Neural cell (in vitro differentiated cells): ENCODE measurements at regions not wholly inside any gene's neighbourhood (a gene's known extent, or its start where the extent isn't known, plus 50 kb on each side); places are given as distances from the start of the nearest gene placed in this dataset.

Experiments used
- H2AFZ ChIP-seq: fragments of 200-600, 300-800 bp; sonication (generic), shearing (Covaris generic); 2 replicates; pipeline ENCODE4 v1.6.0; 2014; ENCODE audit warnings: low read depth, mild to moderate bottlenecking, antibody characterized with exemption, low read length, moderate library complexity
- H3F3A ChIP-seq: fragments of 200-600 bp; shearing (Covaris generic); 2 replicates; pipeline ENCODE4 v1.6.1; 2016; ENCODE audit warnings: mild to moderate bottlenecking, moderate library complexity, mixed read lengths, antibody characterized with exemption, low read length; ENCODE audit not compliant: insufficient read depth, poor library complexity, severe bottlenecking
- H3K27ac ChIP-seq: fragments of 200-600, 300-800 bp; sonication (generic), shearing (Covaris generic); 2 replicates; pipeline ENCODE4 v1.5.1; 2014; ENCODE audit warnings: mild to moderate bottlenecking, low read length, moderate library complexity
- H3K27me3 ChIP-seq: fragments of 300-800, 200-600 bp; sonication (generic), shearing (Covaris generic); 2 replicates; pipeline ENCODE4 v1.6.0; 2014; ENCODE audit warnings: mild to moderate bottlenecking, low read depth, low read length, moderate library complexity; ENCODE audit not compliant: insufficient read depth
- H3K36me3 ChIP-seq: fragments of 300-800, 200-600 bp; sonication (generic), shearing (Covaris generic); 2 replicates; pipeline ENCODE4 v1.5.1; 2014; ENCODE audit warnings: mild to moderate bottlenecking, antibody characterized with exemption, low read length, moderate library complexity; ENCODE audit not compliant: insufficient read depth
- H3K4me2 ChIP-seq: fragments of 300-800, 200-600 bp; sonication (generic), shearing (Covaris generic); 2 replicates; pipeline ENCODE4 v1.6.0; 2014; ENCODE audit warnings: mild to moderate bottlenecking, low read length
- H3K4me3 ChIP-seq: fragments of 300-800, 200-600 bp; sonication (generic), shearing (Covaris generic); 2 replicates; pipeline ENCODE4 v1.5.1; 2014; ENCODE audit warnings: mild to moderate bottlenecking, low read length, moderate library complexity
- H3K79me2 ChIP-seq: fragments of 200-600 bp; shearing (Covaris generic); replicated peaks from 2 replicates; pipeline ENCODE4 v1.6.0; 2014; ENCODE audit warnings: mild to moderate bottlenecking, low read length, moderate library complexity; ENCODE audit not compliant: insufficient read depth
- H3K9ac ChIP-seq: fragments of 300-800, 200-600 bp; sonication (generic), shearing (Covaris generic); 2 replicates; pipeline ENCODE4 v1.6.1; 2016; ENCODE audit warnings: mild to moderate bottlenecking, low read length, mixed read lengths
- H3K9me2 ChIP-seq: fragments of 200-600 bp; shearing (Covaris generic); 2 replicates; pipeline ENCODE4 v1.6.1; 2016; ENCODE audit warnings: mild to moderate bottlenecking, low read length, mixed read lengths; ENCODE audit not compliant: insufficient read depth
- H3K9me3 ChIP-seq: fragments of 200-600, 300-800 bp; sonication (generic), shearing (Covaris generic); 2 replicates; pipeline ENCODE4 v1.6.1; 2016; ENCODE audit warnings: mild to moderate bottlenecking, mixed run types, low read length, moderate library complexity, mixed read lengths
- H4K20me1 ChIP-seq: fragments of 200-600 bp; shearing (Covaris generic); 2 replicates; pipeline ENCODE4 v1.6.1; 2016; ENCODE audit warnings: mild to moderate bottlenecking, mixed run types; ENCODE audit not compliant: insufficient read depth
- CTCF ChIP-seq: fragments of 450-650 bp; IDR thresholded peaks from 2 replicates; pipeline ENCODE4 v1.5.1; 2014; ENCODE audit warnings: antibody characterized with exemption, mild to moderate bottlenecking, moderate library complexity; ENCODE audit not compliant: poor library complexity, severe bottlenecking
- EP300 ChIP-seq: fragments of 450-650 bp; conservative IDR thresholded peaks from 2 replicates; pipeline ENCODE4 v1.6.1; 2014; ENCODE audit warnings: antibody characterized with exemption, mild to moderate bottlenecking, moderate library complexity; ENCODE audit not compliant: poor library complexity, severe bottlenecking
- EZH2 ChIP-seq: fragments of 200-600, 300-800 bp; shearing (Covaris generic), sonication (generic); IDR thresholded peaks from 2 replicates; pipeline ENCODE4 v1.6.1; 2014; ENCODE audit warnings: antibody characterized with exemption, low read length, borderline replicate concordance, mild to moderate bottlenecking; ENCODE audit not compliant: insufficient read depth, poor library complexity, severe bottlenecking
- MXI1 ChIP-seq: fragments of 450-650 bp; conservative IDR thresholded peaks from 2 replicates; pipeline ENCODE4 v1.6.1; 2014; ENCODE audit warnings: antibody characterized with exemption, mild to moderate bottlenecking; ENCODE audit not compliant: poor library complexity, severe bottlenecking
- POLR2AphosphoS5 ChIP-seq: IDR thresholded peaks from 2 replicates; pipeline ENCODE4 v1.6.1; 2012
- RAD21 ChIP-seq: fragments of 450-650 bp; conservative IDR thresholded peaks from 2 replicates; pipeline ENCODE4 v1.6.1; 2014; ENCODE audit warnings: antibody characterized with exemption, mild to moderate bottlenecking, moderate library complexity
- SMC3 ChIP-seq: fragments of 450-650 bp; conservative IDR thresholded peaks from 2 replicates; pipeline ENCODE4 v1.6.1; 2014; ENCODE audit warnings: antibody characterized with exemption, mild to moderate bottlenecking, moderate library complexity; ENCODE audit not compliant: poor library complexity
- TAF1 ChIP-seq: IDR thresholded peaks from 2 replicates; pipeline ENCODE4 v1.6.1; 2012; ENCODE audit warnings: low read depth
- TF ChIP-seq, protein P1 (sequence below): IDR thresholded peaks from 2 replicates; pipeline ENCODE4 v1.6.1; 2012; ENCODE audit warnings: borderline replicate concordance

DNA sequence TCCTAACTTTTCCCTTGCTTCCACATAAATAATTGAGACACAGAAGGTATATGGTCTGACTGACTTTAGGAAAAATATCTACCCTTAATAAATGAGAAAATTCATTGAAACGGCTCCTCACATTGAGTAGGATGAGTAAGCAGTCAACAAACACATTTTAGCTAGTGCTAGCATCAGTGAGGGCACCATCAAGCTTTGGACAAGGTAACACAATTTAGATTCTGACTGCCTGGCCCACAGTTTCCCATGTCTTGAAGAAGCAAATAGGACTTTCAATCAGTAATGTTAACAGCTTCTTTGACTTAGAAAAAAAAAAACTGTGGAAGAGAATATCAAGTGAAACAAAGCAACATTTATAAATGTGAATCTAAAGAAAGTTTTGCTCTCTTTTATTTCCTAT lies 70.1 kb upstream of the MBNL1 start:
- no peak overlapping the region for H3K27ac ChIP-seq
- H3K9me3 ChIP-seq: no peaks in the 10 kb centered on the region
- H3K4me2 ChIP-seq: no peak overlapping the region
- H4K20me1 ChIP-seq: no peaks in the 10 kb centered on the region
- H3K9me2 ChIP-seq: no peaks in the 10 kb centered on the region
- no peak overlapping the region for H3K9ac ChIP-seq
- H3K36me3 ChIP-seq: no peaks in the 10 kb centered on the region
- TF ChIP-seq SMC3 (no peak), TAF1 (no peak), MXI1 (no peak), RAD21 (no peak), EP300 (no peak), EZH2 (no peak), POLR2AphosphoS5 (no peak), CTCF (no peak)
- TF ChIP-seq, protein P1, sequence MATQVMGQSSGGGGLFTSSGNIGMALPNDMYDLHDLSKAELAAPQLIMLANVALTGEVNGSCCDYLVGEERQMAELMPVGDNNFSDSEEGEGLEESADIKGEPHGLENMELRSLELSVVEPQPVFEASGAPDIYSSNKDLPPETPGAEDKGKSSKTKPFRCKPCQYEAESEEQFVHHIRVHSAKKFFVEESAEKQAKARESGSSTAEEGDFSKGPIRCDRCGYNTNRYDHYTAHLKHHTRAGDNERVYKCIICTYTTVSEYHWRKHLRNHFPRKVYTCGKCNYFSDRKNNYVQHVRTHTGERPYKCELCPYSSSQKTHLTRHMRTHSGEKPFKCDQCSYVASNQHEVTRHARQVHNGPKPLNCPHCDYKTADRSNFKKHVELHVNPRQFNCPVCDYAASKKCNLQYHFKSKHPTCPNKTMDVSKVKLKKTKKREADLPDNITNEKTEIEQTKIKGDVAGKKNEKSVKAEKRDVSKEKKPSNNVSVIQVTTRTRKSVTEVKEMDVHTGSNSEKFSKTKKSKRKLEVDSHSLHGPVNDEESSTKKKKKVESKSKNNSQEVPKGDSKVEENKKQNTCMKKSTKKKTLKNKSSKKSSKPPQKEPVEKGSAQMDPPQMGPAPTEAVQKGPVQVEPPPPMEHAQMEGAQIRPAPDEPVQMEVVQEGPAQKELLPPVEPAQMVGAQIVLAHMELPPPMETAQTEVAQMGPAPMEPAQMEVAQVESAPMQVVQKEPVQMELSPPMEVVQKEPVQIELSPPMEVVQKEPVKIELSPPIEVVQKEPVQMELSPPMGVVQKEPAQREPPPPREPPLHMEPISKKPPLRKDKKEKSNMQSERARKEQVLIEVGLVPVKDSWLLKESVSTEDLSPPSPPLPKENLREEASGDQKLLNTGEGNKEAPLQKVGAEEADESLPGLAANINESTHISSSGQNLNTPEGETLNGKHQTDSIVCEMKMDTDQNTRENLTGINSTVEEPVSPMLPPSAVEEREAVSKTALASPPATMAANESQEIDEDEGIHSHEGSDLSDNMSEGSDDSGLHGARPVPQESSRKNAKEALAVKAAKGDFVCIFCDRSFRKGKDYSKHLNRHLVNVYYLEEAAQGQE: no peak
- H3F3A ChIP-seq: no peaks in the 10 kb centered on the region
- H3K27me3 ChIP-seq: no peaks in the 10 kb centered on the region
- H3K79me2 ChIP-seq: no peaks in the 10 kb centered on the region
- H3K4me3 ChIP-seq: no peak overlapping the region
- H2AFZ ChIP-seq: no peak overlapping the region

DNA sequence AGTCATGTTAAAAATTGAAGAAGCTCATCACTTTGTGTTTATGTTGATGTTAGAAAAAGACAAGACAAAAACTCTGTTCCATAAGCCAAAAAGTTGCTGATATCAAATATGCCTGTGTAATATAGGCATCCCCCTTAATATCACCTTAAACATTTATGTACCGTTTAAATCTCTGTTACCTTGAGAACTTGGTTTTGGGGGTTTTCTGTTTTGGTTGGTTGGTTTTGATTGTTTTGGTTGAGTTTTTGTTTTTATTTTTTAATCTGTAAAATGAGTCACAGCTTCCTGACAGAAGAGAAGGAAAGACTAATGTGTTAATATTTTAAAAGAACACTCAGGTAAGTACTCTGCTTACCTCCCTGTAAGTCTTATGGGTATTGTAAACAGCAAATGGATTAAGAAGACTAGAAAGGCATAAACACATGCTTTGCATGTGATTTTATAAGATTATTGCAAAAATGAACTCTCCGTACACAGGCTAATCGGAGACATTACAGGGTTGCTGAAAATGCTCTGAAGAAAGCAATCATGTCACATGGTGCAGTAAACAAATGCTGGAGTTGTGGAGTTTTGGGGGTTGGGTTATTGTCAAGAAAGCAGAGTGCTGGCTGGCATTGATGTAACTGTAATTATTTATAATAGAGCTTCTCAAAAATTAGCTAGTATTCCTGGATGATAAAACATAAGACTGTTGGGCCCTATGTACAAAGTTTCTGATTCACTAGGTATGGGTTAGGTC lies 69.5 kb upstream of the MBNL1 start:
- no peak overlapping the region for H3K4me3 ChIP-seq
- H3K9me3 ChIP-seq: no peaks in the 10 kb centered on the region
- H3K36me3 ChIP-seq: no peaks in the 10 kb centered on the region
- no peak overlapping the region for H3K27ac ChIP-seq
- TF ChIP-seq POLR2AphosphoS5 (no peak), SMC3 (no peak), CTCF (no peak), RAD21 (no peak), EP300 (no peak), EZH2 (no peak), TAF1 (no peak), MXI1 (no peak)
- TF ChIP-seq, protein P1: no peak
- H2AFZ ChIP-seq: no peak overlapping the region
- H3K79me2 ChIP-seq: no peaks in the 10 kb centered on the region
- no peaks in the 10 kb centered on the region for H3K27me3 ChIP-seq
- no peak overlapping the region for H3K9ac ChIP-seq
- no peaks in the 10 kb centered on the region for H4K20me1 ChIP-seq
- no peaks in the 10 kb centered on the region for H3F3A ChIP-seq
- H3K4me2 ChIP-seq: no peak overlapping the region
- H3K9me2 ChIP-seq: no peaks in the 10 kb centered on the region
